Upper lobe of left lung (tissue), 6 donors: ENCODE measurements at regions not wholly inside any gene's neighbourhood (a gene's known extent, or its start where the extent isn't known, plus 50 kb on each side); places are given as distances from the start of the nearest gene placed in this dataset.

Experiments used
- ATAC-seq, 2 donors: fragments of 200-7000 bp; cut with Tn5 transposase; one replicate each; pipeline ENCODE4 v1.9.1; 2022; ENCODE audit warnings: mild to moderate bottlenecking in 2 of 2, moderate library complexity in 2 of 2; ENCODE audit not compliant: low FRiP score in 2 of 2
- DNase-seq, 2 donors: peaks; one replicate each; pipeline ENCODE4 v3.0.0-alpha.2; 2019 to 2020
- H3K27ac ChIP-seq, 4 donors: fragments of 200-600 bp; sonication (generic); one replicate each; pipeline ENCODE4 v1.5.1; 2016 to 2019
- H3K27me3 ChIP-seq, 4 donors: fragments of 200-600 bp; sonication (generic); one replicate each; pipeline ENCODE4 v1.5.1; 2017 to 2019
- H3K36me3 ChIP-seq, 4 donors: fragments of 200-600 bp; sonication (generic); one replicate each; pipeline ENCODE4 v1.5.1; 2016 to 2019
- H3K4me1 ChIP-seq, 4 donors: fragments of 200-600 bp; sonication (generic); one replicate each; pipeline ENCODE4 v1.5.1; 2018 to 2019
- H3K4me3 ChIP-seq, 4 donors: fragments of 200-600 bp; sonication (generic); one replicate each; pipeline ENCODE4 v1.5.1; 2017 to 2019; ENCODE audit warnings: mild to moderate bottlenecking in 2 of 4, moderate library complexity in 1 of 4
- H3K9me3 ChIP-seq, 4 donors: fragments of 200-600 bp; sonication (generic); one replicate each; pipeline ENCODE4 v1.5.1; 2018 to 2019
- EP300 ChIP-seq, 4 donors: sonication (generic); formaldehyde crosslinking; IDR thresholded peaks; one replicate each; pipeline ENCODE4 v1.5.1; 2017; ENCODE audit warnings: antibody characterized with exemption in 4 of 4, control low read depth in 2 of 4
- POLR2A ChIP-seq, 4 donors: fragments of 450-650 bp; IDR thresholded peaks; one replicate each; pipeline ENCODE4 v1.5.1; 2016 to 2017; ENCODE audit warnings: antibody characterized with exemption in 4 of 4, mild to moderate bottlenecking in 2 of 4
- POLR2AphosphoS5 ChIP-seq, 2 donors: sonication (generic); formaldehyde crosslinking; IDR thresholded peaks; one replicate each; pipeline ENCODE4 v1.5.1; 2017; ENCODE audit warnings: antibody characterized with exemption in 2 of 2
- WGBS, 2 donors: methylation state at CpG; one replicate each; pipeline ENCODE4 v1.1.5; 2017 to 2018; 5-methylcytosine and 5-hydroxymethylcytosine counted together
- TF ChIP-seq, protein P1 (sequence below), 6 experiments: fragments of 450-650 bp in 4 of 6; fragments of 200-600 bp in 2 of 6; sonication (generic) in 2 of 6; IDR thresholded peaks; one replicate each; pipeline ENCODE4 v1.5.1; 2016 to 2019; ENCODE audit warnings: antibody characterized with exemption in 6 of 6
- donor health status: DM: no; HTN: no; CAD: no; lungs with moderate emphysema.
- donor health status: DM: no; HTN: yes; CAD: no; lungs with severe emphysema.

DNA sequence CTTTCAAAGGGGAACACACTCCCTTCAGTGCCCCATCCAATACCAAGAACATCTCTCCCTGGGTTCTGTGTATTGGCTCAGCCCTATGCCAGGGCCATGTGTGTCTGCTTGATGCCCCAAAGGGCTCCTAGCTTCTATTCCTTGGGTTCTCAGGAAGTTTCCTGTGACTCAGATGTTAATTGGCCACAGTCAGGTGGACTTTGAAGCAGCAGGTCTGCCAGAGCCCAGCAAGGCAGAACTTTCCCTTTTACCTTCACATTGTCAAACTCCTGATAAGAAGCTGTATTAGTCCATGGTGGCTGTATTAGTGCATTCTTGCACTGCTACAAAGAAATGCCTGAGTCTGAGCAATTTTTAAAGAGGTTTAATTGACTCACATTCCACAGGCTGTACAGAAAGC lies 116.0 kb upstream of the PTPRT start:
- no peak for ATAC-seq
- no peak overlapping the region for H3K4me3 ChIP-seq
- no peak for DNase-seq
- peaks cover 0 to 4% (median 0%) of the 10 kb centered on the region in 4 donors for H3K9me3 ChIP-seq
- H3K27me3 ChIP-seq = no peaks in the 10 kb centered on the region
- H3K4me1 ChIP-seq = no peaks in the 10 kb centered on the region
- no peak overlapping the region for H3K27ac ChIP-seq
- TF ChIP-seq, protein P1, sequence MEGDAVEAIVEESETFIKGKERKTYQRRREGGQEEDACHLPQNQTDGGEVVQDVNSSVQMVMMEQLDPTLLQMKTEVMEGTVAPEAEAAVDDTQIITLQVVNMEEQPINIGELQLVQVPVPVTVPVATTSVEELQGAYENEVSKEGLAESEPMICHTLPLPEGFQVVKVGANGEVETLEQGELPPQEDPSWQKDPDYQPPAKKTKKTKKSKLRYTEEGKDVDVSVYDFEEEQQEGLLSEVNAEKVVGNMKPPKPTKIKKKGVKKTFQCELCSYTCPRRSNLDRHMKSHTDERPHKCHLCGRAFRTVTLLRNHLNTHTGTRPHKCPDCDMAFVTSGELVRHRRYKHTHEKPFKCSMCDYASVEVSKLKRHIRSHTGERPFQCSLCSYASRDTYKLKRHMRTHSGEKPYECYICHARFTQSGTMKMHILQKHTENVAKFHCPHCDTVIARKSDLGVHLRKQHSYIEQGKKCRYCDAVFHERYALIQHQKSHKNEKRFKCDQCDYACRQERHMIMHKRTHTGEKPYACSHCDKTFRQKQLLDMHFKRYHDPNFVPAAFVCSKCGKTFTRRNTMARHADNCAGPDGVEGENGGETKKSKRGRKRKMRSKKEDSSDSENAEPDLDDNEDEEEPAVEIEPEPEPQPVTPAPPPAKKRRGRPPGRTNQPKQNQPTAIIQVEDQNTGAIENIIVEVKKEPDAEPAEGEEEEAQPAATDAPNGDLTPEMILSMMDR (IDR thresholded peaks at IDR 0.05) = no peak
- TF ChIP-seq POLR2A (IDR thresholded peaks at IDR 0.05) (no peak), POLR2AphosphoS5 (IDR thresholded peaks at IDR 0.05) (no peak), EP300 (IDR thresholded peaks at IDR 0.05) (no peak)
- H3K36me3 ChIP-seq = no peaks in the 10 kb centered on the region

DNA sequence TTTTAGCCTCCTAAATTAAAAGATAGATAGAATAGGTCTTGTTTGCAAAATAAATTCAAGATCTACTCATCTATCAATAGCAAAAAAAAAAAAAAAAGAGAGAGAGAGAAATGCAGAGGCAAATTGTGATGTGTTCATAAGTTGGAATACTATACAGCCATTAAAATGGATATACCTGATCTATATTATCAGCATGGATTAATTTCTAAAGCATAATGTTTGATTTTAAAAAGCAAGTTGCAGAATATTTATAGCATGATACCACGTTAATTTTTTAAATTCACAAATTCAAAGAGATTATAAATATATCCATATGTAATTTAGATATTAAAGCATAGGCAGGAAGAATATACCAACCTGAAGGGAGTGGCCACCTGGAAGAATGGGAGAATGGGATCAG lies 114.9 kb upstream of the PTPRT start:
- no peaks in the 10 kb centered on the region for H3K36me3 ChIP-seq
- ATAC-seq (no peak), DNase-seq (no peak)
- WGBS, 2 donors = 78 to 92% methylated on average over 1 of the region's 1 CpG
- peaks cover 0 to 4% (median 0%) of the 10 kb centered on the region in 4 donors for H3K9me3 ChIP-seq
- no peaks in the 10 kb centered on the region for H3K4me1 ChIP-seq
- H3K27ac ChIP-seq = no peak overlapping the region
- TF ChIP-seq POLR2A (IDR thresholded peaks at IDR 0.05) = no peak
- TF ChIP-seq EP300 (IDR thresholded peaks at IDR 0.05) = no peak
- TF ChIP-seq, protein P1 (IDR thresholded peaks at IDR 0.05) = no peak
- no peak for TF ChIP-seq POLR2AphosphoS5 (IDR thresholded peaks at IDR 0.05)
- no peak overlapping the region for H3K4me3 ChIP-seq
- H3K27me3 ChIP-seq = no peaks in the 10 kb centered on the region

DNA sequence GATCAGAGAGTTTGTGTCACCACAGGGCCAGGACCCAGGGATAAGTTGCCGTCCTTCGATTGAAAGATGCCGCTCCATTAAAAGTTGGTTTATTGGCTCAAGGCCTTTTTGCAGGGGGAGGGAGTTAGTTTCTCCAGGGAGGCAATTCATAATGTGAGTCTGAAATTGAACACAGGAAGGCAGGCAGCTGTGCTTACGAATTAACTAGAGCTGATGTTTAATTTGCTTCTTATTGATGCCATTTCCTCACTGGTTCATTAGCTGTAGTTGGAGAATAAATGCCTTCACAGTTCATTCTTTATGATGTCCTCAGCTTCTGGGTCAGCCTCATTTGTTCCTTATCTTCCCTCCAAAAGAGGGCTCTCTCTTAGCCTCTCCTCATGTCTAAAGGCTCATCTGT lies 113.2 kb upstream of the PTPRT start:
- 84 to 86% methylated on average over 4 of the region's 4 CpGs for WGBS, 2 donors
- Histone ChIP-seq H3K4me1 (no peaks in the 10 kb centered on the region), H3K36me3 (no peaks in the 10 kb centered on the region), H3K9me3 (no peaks in the 10 kb centered on the region), H3K27ac (no peak overlapping the region), H3K4me3 (no peak overlapping the region), H3K27me3 (no peaks in the 10 kb centered on the region)
- ATAC-seq (no peak), DNase-seq (no peak)
- TF ChIP-seq, protein P1 (IDR thresholded peaks at IDR 0.05) = no peak
- TF ChIP-seq POLR2AphosphoS5 (IDR thresholded peaks at IDR 0.05) (no peak), POLR2A (IDR thresholded peaks at IDR 0.05) (no peak), EP300 (IDR thresholded peaks at IDR 0.05) (no peak)

DNA sequence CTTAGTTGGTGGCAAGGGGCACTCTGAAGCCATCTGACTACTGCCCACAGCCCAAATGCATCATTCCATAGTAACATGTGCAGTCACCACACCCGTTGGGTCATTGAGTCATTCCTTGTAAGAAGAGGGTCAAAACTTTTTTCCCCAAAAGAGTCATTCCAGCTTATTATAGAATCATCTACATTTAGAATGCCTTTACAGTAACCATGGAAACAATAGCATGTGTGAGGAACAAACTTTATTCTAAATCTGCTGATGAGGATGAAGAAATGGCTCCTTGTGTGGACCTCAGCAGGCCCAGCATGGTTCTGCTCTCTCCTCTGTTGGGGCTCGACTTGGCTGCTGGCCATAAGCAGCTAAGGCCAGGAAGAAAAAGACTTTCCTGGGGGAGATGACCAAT lies 111.2 kb upstream of the PTPRT start:
- ATAC-seq (no peak), DNase-seq (no peak)
- TF ChIP-seq POLR2AphosphoS5 (IDR thresholded peaks at IDR 0.05) (no peak), EP300 (IDR thresholded peaks at IDR 0.05) (no peak), POLR2A (IDR thresholded peaks at IDR 0.05) (no peak)
- TF ChIP-seq, protein P1 (IDR thresholded peaks at IDR 0.05) = no peak
- Histone ChIP-seq H3K27ac (no peak overlapping the region), H3K4me3 (no peak overlapping the region), H3K36me3 (no peaks in the 10 kb centered on the region), H3K9me3 (no peaks in the 10 kb centered on the region), H3K27me3 (no peaks in the 10 kb centered on the region), H3K4me1 (no peaks in the 10 kb centered on the region)
- 71 to 74% methylated on average over 2 of the region's 2 CpGs for WGBS, 2 donors

DNA sequence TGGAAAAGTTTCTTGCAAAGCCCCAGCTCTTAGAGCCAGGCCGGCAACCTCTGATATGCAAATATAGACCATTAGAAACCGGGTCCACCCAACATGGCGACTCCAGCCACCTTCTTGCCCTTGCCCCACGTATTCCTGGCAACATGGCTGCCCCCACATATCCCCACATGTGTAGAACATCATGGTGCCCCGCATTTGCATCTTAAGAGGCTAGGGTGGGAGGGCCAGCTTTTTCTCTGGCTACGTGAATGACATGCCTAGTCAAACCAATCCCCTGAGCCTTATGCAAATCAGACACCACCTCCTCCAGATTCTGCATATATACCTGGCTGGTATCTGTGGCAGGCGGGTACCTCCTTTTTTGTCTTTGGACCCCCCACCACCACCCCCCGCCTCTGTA lies 106.1 kb upstream of the PTPRT start:
- TF ChIP-seq POLR2AphosphoS5 (IDR thresholded peaks at IDR 0.05) (no peak), EP300 (IDR thresholded peaks at IDR 0.05) (no peak)
- TF ChIP-seq, protein P1 (IDR thresholded peaks at IDR 0.05) = no peak
- no peak for DNase-seq
- H3K27me3 ChIP-seq = no peaks in the 10 kb centered on the region
- H3K27ac ChIP-seq = no peak overlapping the region
- H3K4me1 ChIP-seq = peaks cover 0 to 4% (median 2%) of the 10 kb centered on the region in 4 donors
- no peak for ATAC-seq
- no peak overlapping the region for H3K4me3 ChIP-seq
- H3K36me3 ChIP-seq = no peaks in the 10 kb centered on the region
- WGBS, 2 donors = 88 to 89% methylated on average over 8 of the region's 8 CpGs
- no peaks in the 10 kb centered on the region for H3K9me3 ChIP-seq
